IPS DF 6.9 (cell line): ENCODE measurements at regions not wholly inside any gene's neighbourhood (a gene's known extent, or its start where the extent isn't known, plus 50 kb on each side); places are given as distances from the start of the nearest gene placed in this dataset.
"Not testable (repeated sequence)": the region's sequence is repeated elsewhere in the genome, so short reads cannot be mapped to it uniquely, and the experiment has no call there.

Experiments
- DNase-seq: peaks from one replicate; pipeline ENCODE4 v3.0.0-alpha.2; 2013; ENCODE audit warnings: low read depth, low spot score
- H3K27ac ChIP-seq: one replicate; pipeline ENCODE4 v1.5.1; 2013; ENCODE audit warnings: low read length, control low read depth
- H3K27me3 ChIP-seq: 2 replicates; pipeline ENCODE4 v1.6.1; 2013; ENCODE audit warnings: mild to moderate bottlenecking, low read length; ENCODE audit not compliant: control insufficient read depth, insufficient read depth
- H3K36me3 ChIP-seq: 2 replicates; pipeline ENCODE4 v1.6.1; 2013; ENCODE audit warnings: low read length; ENCODE audit not compliant: control insufficient read depth, insufficient read depth
- H3K4me1 ChIP-seq: 2 replicates; pipeline ENCODE4 v1.6.1; 2013; ENCODE audit warnings: low read length; ENCODE audit not compliant: control insufficient read depth, insufficient read depth
- H3K4me3 ChIP-seq: 2 replicates; pipeline ENCODE4 v1.5.1; 2013; ENCODE audit warnings: mild to moderate bottlenecking, low read length
- H3K9me3 ChIP-seq: 2 replicates; pipeline ENCODE4 v1.6.1; 2013; ENCODE audit warnings: low read length, inconsistent platforms; ENCODE audit not compliant: control insufficient read depth, insufficient read depth
- WGBS: extraction: QIAGEN DNeasy Blood & Tissue Kit; methylation state at CpG from one replicate; pipeline ENCODE4 v1.1.7; 2013; ENCODE audit warnings: mixed read lengths, missing lambda C conversion rate; ENCODE audit not compliant: insufficient read length, insufficient coverage; 5-methylcytosine and 5-hydroxymethylcytosine counted together

DNA sequence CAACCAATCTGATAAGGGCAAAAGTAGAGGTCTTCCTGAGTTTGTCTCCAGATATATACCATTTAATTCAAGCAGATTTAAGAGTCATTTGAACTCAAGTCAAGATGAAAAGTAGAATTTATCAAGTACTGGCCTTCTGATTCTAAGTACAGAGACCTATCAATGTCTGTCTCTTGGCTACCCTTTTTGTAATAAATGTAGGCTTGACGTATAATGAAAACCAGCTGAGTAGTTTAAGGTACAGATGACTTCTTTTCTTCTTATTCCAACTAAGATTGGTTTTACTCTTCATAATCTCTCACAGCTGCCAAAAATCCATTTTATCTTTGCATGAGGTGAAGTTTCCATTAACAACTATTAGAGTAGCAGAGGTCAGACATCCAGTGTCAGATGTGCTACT lies 867.6 kb downstream of the FAT4 start:
- no CpG with 5 or more reads among the region's 1 CpG for whole genome bisulfite sequencing
- H3K9me3 ChIP-seq, result no peaks in the 10 kb centered on the region
- H3K27ac ChIP-seq, result no peak overlapping the region
- no peaks in the 10 kb centered on the region for H3K27me3 ChIP-seq
- DNase-seq, result no peak
- H3K36me3 ChIP-seq, result no peaks in the 10 kb centered on the region
- no peaks in the 10 kb centered on the region for H3K4me1 ChIP-seq
- H3K4me3 ChIP-seq, result no peak overlapping the region

DNA sequence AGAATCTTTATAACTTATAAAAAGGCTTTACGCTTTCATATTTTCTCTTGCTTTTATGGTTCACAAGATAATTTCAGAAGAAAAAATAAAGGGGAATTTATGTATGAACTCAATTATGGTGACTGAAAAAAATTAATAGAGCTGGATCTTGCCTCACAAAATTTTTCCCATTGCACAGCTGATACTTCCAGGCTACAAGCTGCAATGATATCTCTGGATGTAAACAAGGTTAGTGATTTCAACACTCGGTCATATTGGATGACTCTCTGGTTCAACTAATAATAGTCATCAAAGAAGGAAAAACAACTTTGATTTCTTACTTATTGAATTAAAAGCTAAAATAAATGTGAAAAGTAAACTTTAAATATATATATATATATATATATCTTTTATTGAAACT lies 868.0 kb downstream of the FAT4 start:
- no peak overlapping the region for H3K27ac ChIP-seq
- H3K36me3 ChIP-seq, result no peaks in the 10 kb centered on the region
- WGBS, result no CpG with 5 or more reads among the region's 2 CpGs
- H3K4me1 ChIP-seq, result no peaks in the 10 kb centered on the region
- DNase-seq, result no peak
- no peaks in the 10 kb centered on the region for H3K9me3 ChIP-seq
- no peak overlapping the region for H3K4me3 ChIP-seq
- no peaks in the 10 kb centered on the region for H3K27me3 ChIP-seq

DNA sequence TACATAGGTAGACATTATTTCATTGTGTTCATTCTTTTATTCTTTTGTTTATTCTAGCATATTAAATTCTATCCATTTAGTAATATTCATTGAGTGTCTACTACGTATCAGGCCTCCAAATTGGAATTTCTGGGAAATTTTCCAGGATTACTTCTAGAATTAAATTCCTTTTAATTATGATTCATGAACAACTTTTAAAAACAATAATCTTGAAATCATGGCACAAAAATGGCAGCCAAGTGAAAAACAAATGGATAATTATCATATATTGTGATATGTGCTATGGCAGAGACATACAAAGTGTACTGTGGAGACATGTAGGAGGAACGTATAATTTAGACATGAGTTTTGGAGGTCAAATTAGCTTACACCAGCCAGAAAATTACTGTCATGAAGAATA lies 868.5 kb downstream of the FAT4 start:
- H3K9me3 ChIP-seq, result no peaks in the 10 kb centered on the region
- H3K36me3 ChIP-seq, result no peaks in the 10 kb centered on the region
- no CpG with 5 or more reads among the region's 2 CpGs for WGBS
- H3K27me3 ChIP-seq, result no peaks in the 10 kb centered on the region
- H3K27ac ChIP-seq, result no peak overlapping the region
- no peak for DNase-seq
- no peak overlapping the region for H3K4me3 ChIP-seq
- H3K4me1 ChIP-seq, result no peaks in the 10 kb centered on the region

DNA sequence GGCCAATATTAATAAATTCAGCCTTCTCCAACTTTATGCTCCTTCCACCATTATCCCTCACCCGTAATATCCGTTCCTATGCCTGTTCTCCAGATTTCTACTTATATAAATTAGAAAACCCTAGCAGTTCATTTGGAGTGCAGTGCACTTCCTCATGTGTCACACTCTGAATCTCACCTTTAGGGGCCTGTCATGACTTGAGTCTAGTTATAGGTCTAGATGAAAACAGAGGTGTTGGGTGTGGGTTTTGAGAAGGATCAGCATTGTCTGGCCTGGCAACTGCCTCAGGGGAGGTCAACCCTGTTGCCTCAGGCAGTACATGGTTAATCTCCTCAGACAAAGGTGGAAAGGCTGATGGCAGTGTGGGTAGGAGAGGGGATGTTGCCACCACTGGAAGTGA lies 876.8 kb downstream of the FAT4 start:
- Histone ChIP-seq H3K27me3 (no peaks in the 10 kb centered on the region), H3K36me3 (no peaks in the 10 kb centered on the region), H3K27ac (no peak overlapping the region), H3K4me1 (peaks cover 1% of the 10 kb centered on the region; the same call in 1 of the 2 replicates), H3K4me3 (no peak overlapping the region), H3K9me3 (no peaks in the 10 kb centered on the region)
- 100% methylated on average over 2 of the region's 2 CpGs for WGBS
- no peak for DNase-seq

DNA sequence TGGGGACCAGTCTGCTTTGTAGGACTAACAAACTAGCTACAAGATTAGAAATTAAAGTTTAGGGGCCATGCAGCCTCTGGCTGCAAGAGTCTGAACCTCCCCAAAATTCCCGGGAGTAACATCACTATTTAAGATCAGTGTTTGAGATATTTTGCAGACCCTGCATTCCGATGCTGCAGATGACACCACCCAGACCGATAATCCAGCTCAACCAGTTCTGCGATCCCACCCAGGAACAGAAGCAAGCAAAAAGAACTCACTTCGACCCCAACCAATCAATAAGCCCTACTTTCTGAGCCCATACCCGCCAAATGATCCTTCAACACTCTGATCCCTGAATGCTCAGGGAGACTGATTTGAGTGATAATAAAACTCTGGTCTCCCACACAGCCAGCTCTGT lies 877.8 kb downstream of the FAT4 start:
- Histone ChIP-seq H3K36me3 (no peaks in the 10 kb centered on the region), H3K4me3 (no peak overlapping the region), H3K4me1 (peaks cover 1% of the 10 kb centered on the region; the same call in 1 of the 2 replicates), H3K27ac (no peak overlapping the region), H3K27me3 (no peaks in the 10 kb centered on the region), H3K9me3 (no peaks in the 10 kb centered on the region)
- no CpG with 5 or more reads among the region's 6 CpGs for WGBS
- DNase-seq, result no peak

DNA sequence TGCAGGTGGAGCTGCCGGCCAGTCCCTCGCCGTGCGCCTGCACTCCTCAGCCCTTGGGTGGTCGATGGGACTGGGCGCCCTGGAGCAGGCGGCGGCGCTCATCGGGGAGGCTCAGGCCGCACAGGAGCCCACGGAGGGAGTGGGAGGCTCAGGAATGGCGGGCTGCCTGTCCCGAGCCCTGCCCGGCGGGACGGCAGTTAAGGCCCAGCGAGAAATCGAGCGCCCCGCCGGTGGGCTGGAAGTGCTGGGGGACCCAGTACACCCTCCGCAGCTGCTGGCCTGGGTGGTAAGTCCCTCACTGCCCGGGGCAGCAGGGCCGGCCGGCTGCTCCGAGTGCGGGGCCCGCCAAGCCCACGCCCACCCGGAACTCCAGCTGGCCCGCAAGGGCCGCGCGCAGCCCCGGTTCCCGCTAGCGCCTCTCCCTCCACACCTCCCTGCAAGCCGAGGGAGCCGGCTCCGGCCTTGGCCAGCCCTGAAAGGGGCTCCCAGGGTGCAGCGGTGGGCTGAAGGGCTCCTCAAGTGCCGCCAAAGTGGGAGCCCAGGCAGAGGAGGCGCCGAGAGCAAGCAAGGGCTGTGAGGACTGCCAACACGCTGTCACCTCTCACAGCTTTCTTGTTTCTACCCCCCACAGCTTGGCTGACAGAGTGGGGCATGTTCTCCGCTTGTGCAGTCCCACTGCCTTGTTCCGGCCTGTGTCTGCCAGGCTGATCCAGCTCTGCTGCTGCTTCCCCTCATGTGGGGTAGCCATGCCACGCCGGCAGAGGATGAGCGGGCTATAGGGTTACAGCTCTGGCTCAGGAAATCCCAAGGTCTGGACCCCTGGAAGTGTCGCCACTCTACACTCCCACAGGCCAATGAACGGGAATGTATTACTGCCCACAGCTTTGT lies 886.7 kb downstream of the FAT4 start:
- H3K27me3 ChIP-seq, DNase-seq, H3K36me3 ChIP-seq, H3K27ac ChIP-seq, H3K4me1 ChIP-seq, H3K9me3 ChIP-seq, H3K4me3 ChIP-seq: not testable (repeated sequence)
- no CpG with 5 or more reads among the region's 53 CpGs for WGBS

DNA sequence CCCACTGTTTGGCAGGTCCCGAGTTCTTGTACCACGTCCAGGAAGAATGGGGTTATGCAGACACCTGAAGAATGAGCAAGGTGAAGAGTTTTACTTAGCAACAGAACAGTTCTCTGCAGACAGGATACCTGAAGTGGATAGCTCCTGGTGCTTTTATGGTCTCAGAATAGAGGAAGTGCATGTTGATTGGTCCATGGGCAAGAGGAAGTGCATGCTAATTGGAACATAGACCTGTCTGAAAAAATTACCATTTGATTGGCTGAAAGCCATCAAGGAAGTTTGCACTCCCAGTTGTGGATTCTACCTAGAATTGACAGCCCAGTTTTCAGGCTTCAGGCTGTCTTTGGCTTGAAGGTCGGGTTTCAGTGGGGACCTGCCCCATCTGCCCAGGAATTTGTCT lies 887.5 kb downstream of the FAT4 start:
- Histone ChIP-seq H3K27ac (no peak overlapping the region), H3K36me3 (no peaks in the 10 kb centered on the region), H3K4me1 (no peaks in the 10 kb centered on the region), H3K4me3 (no peak overlapping the region), H3K27me3 (no peaks in the 10 kb centered on the region), H3K9me3 (no peaks in the 10 kb centered on the region)
- no CpG with 5 or more reads among the region's 3 CpGs for WGBS
- DNase-seq, result no peak

DNA sequence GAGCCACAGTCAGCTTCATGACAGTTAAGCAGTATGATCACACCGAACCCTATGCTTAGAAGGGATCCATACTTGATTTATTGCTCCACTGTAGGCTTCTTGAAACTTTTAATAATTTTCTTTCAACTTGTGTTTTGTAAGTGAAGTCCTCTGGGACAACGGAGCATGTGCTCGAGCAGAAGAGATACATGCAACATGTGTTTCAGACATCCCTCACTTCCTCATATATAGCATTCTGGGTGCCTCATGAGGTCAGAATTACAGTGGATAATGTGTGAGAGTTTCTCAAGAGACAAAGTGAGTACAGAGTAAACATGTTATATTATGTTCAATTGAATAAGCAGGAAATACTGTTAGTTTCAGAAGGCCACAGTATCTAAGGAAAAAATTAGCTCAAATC lies 893.2 kb downstream of the FAT4 start:
- WGBS, result no CpG with 5 or more reads among the region's 3 CpGs
- H3K27ac ChIP-seq, result no peak overlapping the region
- H3K27me3 ChIP-seq, result no peaks in the 10 kb centered on the region
- H3K36me3 ChIP-seq, result no peaks in the 10 kb centered on the region
- no peaks in the 10 kb centered on the region for H3K9me3 ChIP-seq
- DNase-seq, result no peak
- H3K4me1 ChIP-seq, result no peaks in the 10 kb centered on the region
- no peak overlapping the region for H3K4me3 ChIP-seq

DNA sequence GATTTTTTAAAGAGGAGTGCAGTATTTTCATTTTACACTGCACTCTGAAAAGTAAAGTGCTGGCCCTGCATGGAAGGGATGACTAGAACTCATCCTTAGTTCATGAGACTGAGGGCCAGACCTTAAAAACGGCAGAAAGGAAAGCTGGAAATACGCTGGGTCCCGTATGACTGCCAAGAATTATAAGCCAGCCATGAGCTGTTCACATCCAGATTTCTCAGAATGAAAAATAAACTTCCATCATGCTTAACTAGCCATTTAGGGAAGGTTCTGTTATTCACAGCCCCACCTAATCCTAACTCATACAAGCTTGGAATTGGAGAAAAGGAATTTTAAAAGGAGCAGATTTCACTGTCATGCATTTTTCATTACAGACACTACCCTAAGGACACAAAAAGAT lies 894.4 kb downstream of the FAT4 start:
- H3K4me3 ChIP-seq, result no peak overlapping the region
- no peaks in the 10 kb centered on the region for H3K9me3 ChIP-seq
- no CpG with 5 or more reads among the region's 3 CpGs for WGBS
- H3K36me3 ChIP-seq, result no peaks in the 10 kb centered on the region
- H3K4me1 ChIP-seq, result no peaks in the 10 kb centered on the region
- no peak overlapping the region for H3K27ac ChIP-seq
- no peaks in the 10 kb centered on the region for H3K27me3 ChIP-seq
- no peak for DNase-seq

DNA sequence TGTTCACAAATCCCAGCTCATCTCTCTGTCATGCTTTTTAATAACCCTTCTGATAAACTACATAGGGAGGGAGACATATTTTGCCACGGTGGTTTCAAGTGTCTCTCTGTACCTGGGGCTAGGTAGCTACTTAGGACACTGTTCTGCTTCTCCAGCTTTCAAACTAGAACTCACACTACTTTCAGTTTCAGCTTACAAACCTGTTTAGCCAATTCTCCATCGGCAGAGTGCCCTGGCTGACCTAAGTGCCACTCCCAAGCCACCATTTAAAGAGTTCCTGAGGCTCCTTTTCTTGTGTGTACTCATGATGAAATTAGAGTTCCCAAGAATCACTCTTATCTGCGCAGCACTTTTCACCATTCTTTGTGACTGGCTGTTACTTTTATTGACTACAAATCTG lies 899.2 kb downstream of the FAT4 start:
- Histone ChIP-seq H3K9me3 (no peaks in the 10 kb centered on the region), H3K27ac (no peak overlapping the region), H3K27me3 (no peaks in the 10 kb centered on the region), H3K4me3 (no peak overlapping the region), H3K4me1 (no peaks in the 10 kb centered on the region), H3K36me3 (no peaks in the 10 kb centered on the region)
- DNase-seq, result no peak
- WGBS, result no CpG with 5 or more reads among the region's 3 CpGs

DNA sequence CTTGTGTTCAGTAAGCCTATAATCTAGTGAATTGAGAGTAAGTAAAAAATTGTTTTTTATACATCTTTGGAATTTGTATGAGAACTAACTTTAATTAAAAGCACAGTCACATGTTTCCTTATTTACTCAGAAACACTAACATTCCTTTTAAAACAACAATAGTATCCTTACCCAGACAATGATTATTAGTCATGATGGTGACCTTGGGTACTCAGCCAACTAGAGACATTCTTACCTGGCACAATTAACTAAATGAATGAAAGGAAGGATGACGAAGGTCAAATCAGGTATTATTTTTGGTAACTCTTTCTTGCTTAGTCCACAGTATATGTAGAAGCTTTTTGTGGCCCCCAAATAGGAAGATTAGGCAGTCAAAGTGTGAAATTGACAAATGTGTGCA lies 901.0 kb downstream of the FAT4 start:
- DNase-seq, result no peak
- H3K9me3 ChIP-seq, result no peaks in the 10 kb centered on the region
- no CpG with 5 or more reads among the region's 1 CpG for WGBS
- H3K27ac ChIP-seq, result no peak overlapping the region
- H3K27me3 ChIP-seq, result no peaks in the 10 kb centered on the region
- no peaks in the 10 kb centered on the region for H3K36me3 ChIP-seq
- H3K4me3 ChIP-seq, result no peak overlapping the region
- H3K4me1 ChIP-seq, result no peaks in the 10 kb centered on the region
